HUES64 (cell line): ENCODE measurements at regions not wholly inside any gene's neighbourhood (a gene's known extent, or its start where the extent isn't known, plus 50 kb on each side); places are given as distances from the start of the nearest gene placed in this dataset.
"Not testable (repeated sequence)": the region's sequence is repeated elsewhere in the genome, so short reads cannot be mapped to it uniquely, and the experiment has no call there.

Experiments used
- H3K27ac ChIP-seq: 2 replicates; pipeline ENCODE4 v1.7.0; 2013; ENCODE audit warnings: low read depth, low read length, inconsistent platforms
- H3K27me3 ChIP-seq: 2 replicates; pipeline ENCODE4 v1.6.1; 2013; ENCODE audit warnings: mild to moderate bottlenecking, low read length; ENCODE audit not compliant: insufficient read depth
- H3K36me3 ChIP-seq: 2 replicates; pipeline ENCODE4 v1.6.1; 2013; ENCODE audit warnings: mild to moderate bottlenecking, low read length; ENCODE audit not compliant: insufficient read depth
- H3K4me1 ChIP-seq: 2 replicates; pipeline ENCODE4 v1.6.1; 2013; ENCODE audit warnings: mild to moderate bottlenecking, low read length, moderate library complexity; ENCODE audit not compliant: insufficient read depth
- H3K4me3 ChIP-seq: 2 replicates; pipeline ENCODE4 v1.5.1; 2013; ENCODE audit warnings: mild to moderate bottlenecking, low read length, moderate library complexity
- H3K9ac ChIP-seq: 2 replicates; pipeline ENCODE4 v1.6.1; 2013; ENCODE audit warnings: mild to moderate bottlenecking, low read depth, low read length
- H3K9me3 ChIP-seq: 2 replicates; pipeline ENCODE4 v1.6.1; 2013; ENCODE audit warnings: low read depth, low read length; ENCODE audit not compliant: insufficient read depth
- WGBS: fragments of 150-250, 120-280 bp; methylation state at CpG from one replicate; pipeline ENCODE4 v1.1.7; 2013; ENCODE audit warnings: missing lambda C conversion rate; 5-methylcytosine and 5-hydroxymethylcytosine counted together

DNA sequence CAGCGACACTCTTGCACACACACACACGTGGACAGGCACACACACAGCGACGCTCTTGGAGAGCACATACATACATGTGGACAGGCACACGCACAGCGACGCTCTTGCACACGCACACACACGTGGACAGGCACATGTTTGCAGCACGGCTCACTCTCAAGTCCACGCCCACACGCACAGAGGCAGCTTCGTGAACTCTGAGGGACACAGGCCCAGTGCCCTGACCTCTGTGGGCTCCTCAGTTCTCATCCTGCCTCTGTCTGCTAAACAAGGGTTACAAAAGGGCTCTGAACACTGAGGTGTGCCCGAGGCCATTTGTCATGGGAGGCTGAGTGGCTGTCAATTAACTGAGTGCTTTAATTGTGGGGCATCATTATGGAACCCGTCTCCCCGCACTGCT is 558.8 kb upstream of the ADAMTS16 start:
- H3K36me3 ChIP-seq: no peaks in the 10 kb centered on the region
- no peak overlapping the region for H3K27ac ChIP-seq
- 96% methylated on average over 16 of the region's 16 CpGs for WGBS
- no peaks in the 10 kb centered on the region for H3K27me3 ChIP-seq
- no peaks in the 10 kb centered on the region for H3K9me3 ChIP-seq
- no peak overlapping the region for H3K9ac ChIP-seq
- no peaks in the 10 kb centered on the region for H3K4me1 ChIP-seq
- H3K4me3 ChIP-seq: no peak overlapping the region

DNA sequence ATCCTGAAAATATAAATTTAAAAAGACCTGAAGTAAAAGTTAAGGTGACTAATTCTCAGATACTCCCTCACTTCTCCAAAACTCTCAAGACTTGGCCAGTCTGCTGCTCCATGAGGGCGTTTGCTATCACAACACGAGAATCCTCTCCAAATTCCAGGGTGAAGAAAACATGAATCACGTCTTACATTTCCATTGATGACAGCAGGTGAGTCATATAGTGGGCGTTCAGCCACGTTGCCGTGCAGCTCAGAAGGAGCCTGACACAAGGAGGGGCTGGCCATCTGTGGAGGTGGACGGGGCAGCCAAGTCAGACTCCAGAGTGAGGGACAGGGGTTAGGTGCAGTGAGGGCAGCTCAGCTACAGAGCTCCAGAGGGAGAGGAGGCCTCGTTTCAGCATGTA is 555.1 kb upstream of the ADAMTS16 start:
- WGBS: 93% methylated on average over 8 of the region's 8 CpGs
- Histone ChIP-seq H3K4me3 (no peak overlapping the region), H3K27me3 (no peaks in the 10 kb centered on the region), H3K9ac (no peak overlapping the region), H3K27ac (no peak overlapping the region), H3K9me3 (no peaks in the 10 kb centered on the region), H3K36me3 (no peaks in the 10 kb centered on the region), H3K4me1 (peaks cover 6% of the 10 kb centered on the region; the same call in 1 of the 2 replicates)

GRCh38 chr5:4613440-4613839 is 526.7 kb upstream of the ADAMTS16 start:
- Histone ChIP-seq H3K36me3 (no peaks in the 10 kb centered on the region), H3K9me3 (0 out of 2 replicates have a peak, but pooled peaks cover 3% of the 10 kb centered on the region), H3K9ac (no peak overlapping the region), H3K4me1 (no peaks in the 10 kb centered on the region; the same call in 1 of the 2 replicates), H3K27me3 (no peaks in the 10 kb centered on the region), H3K27ac (no peak overlapping the region), H3K4me3 (no peak overlapping the region)
- WGBS: 96% methylated on average over 6 of the region's 6 CpGs

DNA sequence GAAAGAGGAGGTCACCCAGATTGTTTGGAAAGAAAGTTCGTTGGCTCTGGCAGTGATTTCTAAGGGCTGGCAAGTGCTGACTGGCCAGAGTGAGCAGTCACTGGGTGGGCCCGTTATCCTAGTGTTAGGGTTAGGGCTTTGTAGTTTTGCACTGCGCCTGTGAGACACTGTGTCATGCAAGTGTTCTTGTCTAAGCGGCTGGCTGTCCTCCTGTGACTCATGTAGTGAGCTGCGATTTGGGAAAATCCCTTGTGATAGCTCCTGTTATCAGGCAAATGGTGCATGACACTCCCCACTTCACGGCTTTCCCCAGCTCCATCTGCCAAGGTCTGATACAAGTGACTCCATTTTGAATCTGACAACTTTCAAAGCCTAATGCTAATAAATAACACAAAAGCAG is 526.0 kb upstream of the ADAMTS16 start:
- H3K27me3 ChIP-seq: no peaks in the 10 kb centered on the region
- 67% methylated on average over 6 of the region's 6 CpGs for WGBS
- no peak overlapping the region for H3K27ac ChIP-seq
- H3K4me3 ChIP-seq: no peak overlapping the region
- no peaks in the 10 kb centered on the region for H3K9me3 ChIP-seq
- H3K36me3 ChIP-seq: no peaks in the 10 kb centered on the region
- H3K9ac ChIP-seq: no peak overlapping the region
- H3K4me1 ChIP-seq: no peaks in the 10 kb centered on the region; the same call in 1 of the 2 replicates

- WGBS: 96% methylated on average over 17 of the region's 26 CpGs
- not testable (repeated sequence) for H3K9ac ChIP-seq, H3K9me3 ChIP-seq, H3K36me3 ChIP-seq, H3K27me3 ChIP-seq, H3K4me1 ChIP-seq, H3K27ac ChIP-seq
- peak overlapping the region; percentile 10; the same call in 1 of the 2 replicates for H3K4me3 ChIP-seq
These were observed 524.8 kb upstream of the ADAMTS16 start for GRCh38 chr5:4615369-4615768.

GRCh38 chr5:4625206-4625896 is 514.8 kb upstream of the ADAMTS16 start:
- Histone ChIP-seq H3K27ac (no peak overlapping the region), H3K4me1 (peaks cover 11% of the 10 kb centered on the region), H3K27me3 (no peaks in the 10 kb centered on the region), H3K9me3 (0 out of 2 replicates have a peak, but pooled peaks cover 2% of the 10 kb centered on the region), H3K9ac (no peak overlapping the region), H3K4me3 (no peak overlapping the region), H3K36me3 (no peaks in the 10 kb centered on the region)
- 96% methylated on average over 3 of the region's 5 CpGs for WGBS

DNA sequence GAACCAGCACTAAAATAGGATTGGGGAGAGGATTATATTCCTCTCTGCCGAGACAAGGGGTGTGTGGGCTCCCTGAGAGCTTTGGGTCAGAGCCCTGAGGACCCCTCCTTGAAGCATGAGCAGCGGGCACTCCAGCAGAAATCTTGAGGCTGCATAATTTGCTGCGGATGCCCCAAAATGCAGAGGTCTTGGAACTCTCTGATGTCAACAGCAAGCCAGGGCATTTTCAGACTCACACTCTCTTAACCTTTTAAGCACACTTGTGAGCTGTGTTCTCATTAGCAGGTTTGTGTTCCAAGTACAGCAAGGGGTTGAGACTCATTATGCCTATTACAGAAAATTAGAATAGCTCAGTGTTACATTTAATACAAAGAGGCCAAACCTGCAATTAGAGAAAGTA is 513.0 kb upstream of the ADAMTS16 start:
- Histone ChIP-seq H3K9ac (no peak overlapping the region), H3K9me3 (0 out of 2 replicates have a peak, but pooled peaks cover 2% of the 10 kb centered on the region), H3K27ac (no peak overlapping the region), H3K36me3 (no peaks in the 10 kb centered on the region), H3K27me3 (no peaks in the 10 kb centered on the region), H3K4me3 (no peak overlapping the region), H3K4me1 (peaks cover 11% of the 10 kb centered on the region)
- WGBS: 89% methylated on average over 3 of the region's 3 CpGs

- peaks cover 8% of the 10 kb centered on the region; the same call in 1 of the 2 replicates for H3K4me1 ChIP-seq
- no peak overlapping the region for H3K9ac ChIP-seq
- no peaks in the 10 kb centered on the region for H3K36me3 ChIP-seq
- H3K9me3 ChIP-seq: 0 out of 2 replicates have a peak, but pooled peaks cover 2% of the 10 kb centered on the region
- no peak overlapping the region for H3K27ac ChIP-seq
- no peaks in the 10 kb centered on the region for H3K27me3 ChIP-seq
- 88% methylated on average over 9 of the region's 9 CpGs for WGBS
- no peak overlapping the region for H3K4me3 ChIP-seq
These were observed 512.2 kb upstream of the ADAMTS16 start for GRCh38 chr5:4627929-4628328.

DNA sequence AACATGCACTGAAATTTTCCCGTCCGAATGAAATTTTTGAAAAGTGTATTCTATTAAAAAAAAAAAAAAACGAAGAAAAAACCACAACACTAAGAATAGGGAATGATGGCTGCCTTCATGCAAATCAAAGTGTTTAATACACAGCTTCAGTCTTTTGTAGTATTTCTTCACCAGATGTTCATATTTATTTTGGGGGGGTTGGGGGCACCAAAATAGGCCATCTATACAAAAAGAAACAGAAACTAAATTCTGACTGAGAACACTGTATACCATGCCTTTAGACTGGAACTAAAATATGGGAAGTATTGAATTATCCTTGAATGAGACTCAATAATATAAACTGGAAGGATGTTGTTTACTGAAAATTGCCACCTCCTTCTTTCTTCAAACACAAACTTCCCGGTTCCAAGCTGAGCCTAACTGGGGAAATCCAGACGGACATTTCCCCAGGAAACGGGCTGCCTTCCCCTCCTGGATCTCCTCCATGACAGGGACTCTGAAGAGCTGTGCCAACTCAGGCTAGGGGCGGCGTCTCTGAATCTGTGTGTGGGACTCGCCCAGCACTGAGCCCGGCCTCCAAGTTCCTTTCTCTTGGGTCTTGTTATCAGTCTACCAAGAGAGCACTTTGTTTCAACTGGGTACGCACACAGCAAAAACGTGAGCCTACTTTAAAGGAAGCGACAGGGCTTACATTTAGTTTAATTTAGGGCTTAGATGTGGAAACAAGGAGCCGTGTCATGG is 511.3 kb upstream of the ADAMTS16 start:
- H3K4me1 ChIP-seq: peaks cover 8% of the 10 kb centered on the region; the same call in 1 of the 2 replicates
- no peak overlapping the region for H3K9ac ChIP-seq
- H3K36me3 ChIP-seq: no peaks in the 10 kb centered on the region
- H3K9me3 ChIP-seq: 0 out of 2 replicates have a peak, but pooled peaks cover 2% of the 10 kb centered on the region
- no peak overlapping the region for H3K27ac ChIP-seq
- no peak overlapping the region for H3K4me3 ChIP-seq
- WGBS: 94% methylated on average over 11 of the region's 14 CpGs
- no peaks in the 10 kb centered on the region for H3K27me3 ChIP-seq

DNA sequence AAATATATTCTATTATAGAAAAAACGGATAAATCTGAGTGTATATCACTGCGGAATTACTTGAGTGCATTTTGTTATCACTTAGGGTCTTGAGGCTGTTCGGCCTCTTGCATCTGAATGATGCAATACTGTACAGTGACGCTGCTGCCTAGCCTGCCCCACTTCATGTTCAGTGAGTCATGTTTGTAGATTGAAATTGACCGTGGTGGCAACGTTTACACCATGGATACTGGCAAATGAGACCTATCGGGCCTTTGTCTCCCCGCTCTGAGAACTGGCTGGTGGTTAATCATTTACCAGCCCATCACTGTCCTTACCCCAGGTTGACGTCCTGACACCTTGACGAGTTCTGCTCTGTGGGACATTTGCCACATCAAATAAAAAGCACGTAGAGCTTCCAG is 510.1 kb upstream of the ADAMTS16 start:
- Histone ChIP-seq H3K9me3 (0 out of 2 replicates have a peak, but pooled peaks cover 2% of the 10 kb centered on the region), H3K27me3 (no peaks in the 10 kb centered on the region), H3K4me3 (no peak overlapping the region), H3K4me1 (peaks cover 8% of the 10 kb centered on the region; the same call in 1 of the 2 replicates), H3K27ac (no peak overlapping the region), H3K9ac (no peak overlapping the region), H3K36me3 (no peaks in the 10 kb centered on the region)
- WGBS: 90% methylated on average over 11 of the region's 11 CpGs

GRCh38 chr5:4634342-4634741 is 505.8 kb upstream of the ADAMTS16 start:
- Histone ChIP-seq H3K36me3 (no peaks in the 10 kb centered on the region), H3K4me3 (no peak overlapping the region), H3K9me3 (no peaks in the 10 kb centered on the region), H3K27me3 (no peaks in the 10 kb centered on the region), H3K4me1 (peaks cover 9% of the 10 kb centered on the region; the same call in 1 of the 2 replicates), H3K9ac (no peak overlapping the region), H3K27ac (no peak overlapping the region)
- WGBS: 89% methylated on average over 2 of the region's 2 CpGs
